HEK293 (cell line): ENCODE measurements at regions not wholly inside any gene's neighbourhood (a gene's known extent, or its start where the extent isn't known, plus 50 kb on each side); places are given as distances from the start of the nearest gene placed in this dataset.

ENCODE experiments used
- CTCF ChIP-seq: fragments of 450-650 bp; formaldehyde crosslinking; IDR thresholded peaks from 2 replicates; pipeline ENCODE4 v1.5.1; 2016; ENCODE audit warnings: missing biosample characterization, missing genetic modification characterization
- HOXA7 ChIP-seq: sonication (generic); formaldehyde crosslinking; IDR thresholded peaks from 2 replicates; pipeline ENCODE4 v1.8.1; 2022; ENCODE audit warnings: missing genetic modification reagents, borderline replicate concordance
- ZBTB7A ChIP-seq: fragments of 450-650 bp; formaldehyde crosslinking; IDR thresholded peaks from 2 replicates; pipeline ENCODE4 v1.5.1; 2016; ENCODE audit warnings: low read depth, missing biosample characterization, missing genetic modification characterization
- ZNF274 ChIP-seq, 2 experiments: fragments of 200-500 bp in 1 of 2; fragments of 450-650 bp in 1 of 2; sonication (Bioruptor generic) in 1 of 2; formaldehyde crosslinking in 1 of 2; IDR thresholded peaks; 2 replicates each; pipeline versions ENCODE4 v1.5.1 to v1.6.1; 2014 to 2016; ENCODE audit warnings: borderline replicate concordance in 1 of 2, inconsistent platforms in 1 of 2, low read length in 1 of 2, missing biosample characterization in 1 of 2, missing genetic modification characterization in 1 of 2
- ZNF530 ChIP-seq: fragments of 450-650 bp; formaldehyde crosslinking; IDR thresholded peaks from 2 replicates; pipeline ENCODE4 v1.5.1; 2016; ENCODE audit warnings: low read depth, missing biosample characterization, missing genetic modification characterization
- ZNF560 ChIP-seq: fragments of 450-650 bp; formaldehyde crosslinking; IDR thresholded peaks from 2 replicates; pipeline ENCODE4 v1.5.1; 2017; ENCODE audit warnings: missing biosample characterization, missing genetic modification characterization, borderline replicate concordance
- ZSCAN30 ChIP-seq: fragments of 450-650 bp; IDR thresholded peaks from 2 replicates; pipeline ENCODE4 v1.5.1; 2018; ENCODE audit warnings: missing biosample characterization, mild to moderate bottlenecking, missing genetic modification characterization, moderate library complexity
- TF ChIP-seq, protein P1 (sequence below): sonication (generic); formaldehyde crosslinking; IDR thresholded peaks from 2 replicates; pipeline ENCODE4 v1.8.1; 2022; ENCODE audit warnings: mild to moderate bottlenecking, moderate library complexity, missing genetic modification reagents

- TF ChIP-seq CTCF (tag by site-specific recombination) (no peak), ZBTB7A (tag by site-specific recombination) (no peak), HOXA7 (no peak), ZNF274 (IDR thresholded peaks at IDR 0.05; ENCODE audit: low read length) (no peak), ZNF274 (tag by site-specific recombination; IDR thresholded peaks at IDR 0.05; ENCODE audit: borderline replicate concordance) (no peak), ZNF560 (no peak), ZSCAN30 (no peak), ZNF530 (no peak)
- TF ChIP-seq, protein P1, sequence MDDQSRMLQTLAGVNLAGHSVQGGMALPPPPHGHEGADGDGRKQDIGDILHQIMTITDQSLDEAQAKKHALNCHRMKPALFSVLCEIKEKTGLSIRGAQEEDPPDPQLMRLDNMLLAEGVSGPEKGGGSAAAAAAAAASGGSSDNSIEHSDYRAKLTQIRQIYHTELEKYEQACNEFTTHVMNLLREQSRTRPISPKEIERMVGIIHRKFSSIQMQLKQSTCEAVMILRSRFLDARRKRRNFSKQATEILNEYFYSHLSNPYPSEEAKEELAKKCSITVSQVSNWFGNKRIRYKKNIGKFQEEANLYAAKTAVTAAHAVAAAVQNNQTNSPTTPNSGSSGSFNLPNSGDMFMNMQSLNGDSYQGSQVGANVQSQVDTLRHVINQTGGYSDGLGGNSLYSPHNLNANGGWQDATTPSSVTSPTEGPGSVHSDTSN (CRISPR knock-in tag), result no peak
Measured at GRCh38 chr18:41466436-41467160, 488.4 kb upstream of the PIK3C3 start.
